AML-193 (cell line): ENCODE measurements at regions not wholly inside any gene's neighbourhood (a gene's known extent, or its start where the extent isn't known, plus 50 kb on each side); places are given as distances from the start of the nearest gene placed in this dataset.

Experiments used
- DNase-seq, 2 experiments: peaks; one replicate each; lab custom pipeline; 2025; lab: John Stamatoyannopoulos, UW

DNA sequence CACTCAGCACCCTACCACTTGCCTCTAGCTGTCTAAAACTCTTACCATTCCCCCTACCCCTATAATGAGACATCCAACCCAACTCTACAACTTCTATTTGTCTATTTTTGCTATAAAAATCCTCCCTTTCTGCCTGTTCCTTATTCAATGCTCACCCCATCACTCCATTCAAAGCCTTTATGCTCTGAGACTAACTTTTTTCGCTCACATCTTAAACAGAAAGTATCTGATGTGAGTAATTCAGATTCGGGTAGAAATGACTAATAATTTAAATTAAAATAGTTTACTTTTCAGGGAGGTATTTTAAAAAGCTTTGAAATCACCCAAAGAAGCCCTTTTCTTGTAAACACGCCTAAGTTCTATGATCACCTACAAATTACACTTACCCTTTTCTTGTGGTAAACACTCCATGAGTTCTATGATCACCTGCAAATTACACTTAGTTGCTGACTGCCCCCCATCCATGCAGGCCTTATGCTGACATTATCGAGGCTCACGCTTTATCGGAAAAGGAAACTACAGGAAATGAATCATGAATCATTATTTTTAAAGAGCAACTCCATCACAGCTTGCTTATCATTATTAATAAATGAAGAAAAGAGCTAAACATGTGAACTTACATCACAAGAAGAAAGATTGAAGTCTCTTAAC, 168.7 kb upstream of the PPP1R2C start:
- no peak for DNase-seq

DNA sequence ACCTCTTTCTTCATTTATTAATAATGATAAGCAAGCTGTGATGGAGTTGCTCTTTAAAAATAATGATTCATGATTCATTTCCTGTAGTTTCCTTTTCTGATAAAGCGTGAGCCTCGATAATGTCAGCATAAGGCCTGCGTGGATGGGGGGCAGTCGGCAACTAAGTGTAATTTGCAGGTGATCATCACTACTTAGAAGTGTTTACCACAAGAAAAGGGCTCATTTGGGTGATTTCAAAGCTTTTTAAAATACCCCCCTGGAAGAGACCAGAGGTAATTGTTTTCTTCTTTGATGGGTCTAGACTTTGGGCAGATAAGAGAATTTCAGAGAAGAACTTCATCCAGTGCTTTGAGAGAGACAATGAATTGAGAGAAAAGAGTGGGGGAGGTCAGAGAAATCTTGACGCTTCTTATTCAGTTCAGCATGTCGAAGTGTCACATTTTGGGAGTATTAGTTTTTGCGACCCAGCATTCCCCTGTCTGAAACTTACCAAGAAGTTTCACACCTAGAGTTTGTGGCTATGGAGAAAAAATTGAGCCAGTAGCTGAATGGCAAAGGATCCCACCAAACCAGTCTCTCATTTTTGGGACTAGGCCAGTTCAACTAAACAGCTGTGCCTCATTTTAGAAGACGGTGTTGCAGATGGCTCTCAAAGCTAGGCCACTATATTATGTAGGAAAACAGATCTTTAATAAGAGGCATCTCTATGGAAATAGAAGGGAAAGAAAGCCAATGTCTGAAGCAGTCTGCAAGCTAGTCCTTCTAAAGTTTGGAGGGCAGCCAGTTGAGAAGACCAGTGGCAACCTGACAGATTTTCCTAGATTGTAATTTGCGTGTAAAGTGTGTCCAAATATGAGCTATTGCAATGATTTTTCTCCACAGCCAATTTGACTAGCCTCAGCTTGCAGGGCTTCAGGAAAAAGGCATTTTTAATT, 171.0 kb upstream of the PPP1R2C start:
- no peak for DNase-seq

DNA sequence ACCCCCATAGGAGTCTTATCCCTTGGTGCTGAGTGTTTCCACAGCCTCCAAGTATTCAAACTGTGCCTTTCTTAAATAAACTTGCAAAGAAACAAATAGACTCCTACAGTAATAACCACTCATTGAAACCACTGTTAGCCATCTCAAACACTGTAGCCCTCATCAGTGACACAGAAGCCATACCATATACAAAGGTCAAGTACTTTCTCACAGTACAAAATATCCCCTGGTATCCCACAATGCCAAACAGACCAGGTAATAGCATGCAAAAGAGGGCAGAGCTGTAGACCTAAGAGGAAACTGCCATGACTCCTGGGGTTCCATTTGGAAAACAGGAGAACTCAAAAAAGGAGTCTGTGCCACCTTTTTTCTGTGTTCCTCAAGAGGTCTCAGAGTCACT, 173.8 kb upstream of the PPP1R2C start:
- no peak for DNase-seq

DNA sequence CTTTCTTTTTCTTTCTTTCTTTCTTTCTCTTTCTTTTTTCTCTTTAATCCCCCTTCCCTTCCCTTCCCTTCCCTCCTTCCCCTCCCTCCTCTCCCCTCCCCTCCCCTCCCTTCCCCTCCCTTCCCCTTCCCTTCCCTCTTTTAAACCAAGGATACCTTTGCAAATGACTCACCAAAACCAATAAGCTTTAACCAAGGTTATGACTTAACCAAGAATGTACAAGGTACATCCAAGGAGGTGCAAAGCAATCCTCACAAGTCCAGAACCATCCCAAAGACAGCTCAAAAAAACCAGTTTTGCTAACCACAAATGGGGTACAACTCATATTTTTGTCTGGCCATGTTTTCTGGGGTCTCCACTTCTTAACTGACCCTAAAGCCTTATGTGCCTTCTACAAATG, 174.7 kb upstream of the PPP1R2C start:
- DNase-seq, result no peak

DNA sequence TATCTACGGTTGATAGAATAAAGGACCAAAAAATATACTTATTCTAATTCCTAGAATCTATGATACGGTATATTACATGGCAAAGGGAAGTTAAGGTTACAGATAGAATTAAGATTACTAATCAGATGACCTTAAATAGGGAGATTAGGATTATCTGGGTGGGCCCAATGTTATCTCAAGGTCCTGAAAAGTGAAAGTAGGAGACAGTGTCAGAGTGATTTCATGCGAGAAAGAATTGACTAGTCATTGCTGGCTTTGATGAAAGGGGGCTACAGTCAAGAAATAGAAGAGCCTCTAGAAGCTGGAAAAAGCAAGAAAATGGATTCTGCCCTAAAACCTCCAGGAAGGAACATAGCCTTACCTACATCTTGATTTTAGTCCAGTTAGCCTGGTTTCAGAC, 176.9 kb upstream of the PPP1R2C start:
- no peak for DNase-seq

DNA sequence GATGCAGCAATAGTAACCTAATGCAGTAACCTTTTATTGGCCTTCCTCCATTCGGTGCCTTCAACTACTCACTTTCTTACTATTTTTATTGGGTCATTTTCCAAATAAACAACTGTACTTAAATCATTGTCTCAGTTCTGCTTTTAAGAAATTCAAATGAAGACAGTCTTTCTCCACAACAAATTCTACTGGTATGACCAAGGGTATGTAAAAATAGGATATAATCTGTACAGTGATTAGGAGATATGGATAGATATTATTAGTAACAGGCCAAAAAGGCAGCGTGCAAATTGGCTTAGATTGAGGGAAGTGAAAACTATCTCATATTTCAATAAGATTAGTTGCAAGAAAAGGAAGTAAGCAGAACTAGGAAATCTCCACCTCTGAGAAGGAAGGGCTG, 177.4 kb upstream of the PPP1R2C start:
- no peak for DNase-seq

DNA sequence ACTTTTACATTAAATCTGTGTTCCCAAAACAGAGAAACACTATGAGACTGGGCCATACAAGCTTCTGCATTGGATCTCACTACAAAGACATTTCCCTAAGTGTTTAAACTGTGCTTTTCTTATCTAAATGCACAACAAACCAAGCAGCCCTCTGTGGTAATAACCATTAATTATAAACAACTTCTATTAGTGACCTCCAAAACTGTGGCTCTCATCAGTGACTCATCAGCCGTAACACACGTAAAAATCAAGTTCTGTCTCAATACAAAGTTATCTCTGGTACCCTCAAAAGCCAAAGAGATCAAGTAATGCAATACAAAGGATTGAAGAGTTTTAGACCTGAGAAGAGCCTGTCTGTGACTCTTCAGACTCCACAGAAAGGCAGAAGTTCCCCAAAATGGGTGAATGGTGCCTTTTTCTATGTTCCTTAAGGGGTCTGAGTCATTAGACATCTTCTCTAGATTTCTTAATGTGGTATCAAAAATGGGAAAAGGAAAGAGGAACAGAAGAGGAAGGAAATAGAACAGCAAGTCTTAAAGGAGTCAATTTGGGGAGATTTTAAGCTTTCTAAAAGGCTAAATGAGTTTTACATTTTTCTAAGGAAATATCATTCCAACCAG, 189.8 kb upstream of the PPP1R2C start:
- no peak for DNase-seq

DNA sequence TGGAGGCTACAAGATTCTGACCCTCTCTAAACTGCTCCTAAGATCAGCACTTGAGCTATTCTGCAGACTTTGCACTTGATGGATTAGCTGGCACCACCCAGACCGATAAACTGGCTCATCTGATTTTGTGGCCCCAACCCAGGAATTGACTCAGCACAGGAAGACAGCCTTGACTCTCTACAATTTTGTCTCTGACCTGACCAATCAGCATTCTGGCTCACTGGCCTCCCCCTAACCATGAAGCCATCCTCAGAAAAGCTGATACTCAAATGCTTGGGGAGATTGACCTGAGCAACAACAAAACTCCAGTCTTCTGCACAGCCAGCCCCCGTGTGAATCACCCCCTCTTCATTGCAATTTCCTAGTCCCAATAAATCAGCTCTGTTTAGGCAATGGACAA, 195.4 kb upstream of the PPP1R2C start:
- no peak for DNase-seq

DNA sequence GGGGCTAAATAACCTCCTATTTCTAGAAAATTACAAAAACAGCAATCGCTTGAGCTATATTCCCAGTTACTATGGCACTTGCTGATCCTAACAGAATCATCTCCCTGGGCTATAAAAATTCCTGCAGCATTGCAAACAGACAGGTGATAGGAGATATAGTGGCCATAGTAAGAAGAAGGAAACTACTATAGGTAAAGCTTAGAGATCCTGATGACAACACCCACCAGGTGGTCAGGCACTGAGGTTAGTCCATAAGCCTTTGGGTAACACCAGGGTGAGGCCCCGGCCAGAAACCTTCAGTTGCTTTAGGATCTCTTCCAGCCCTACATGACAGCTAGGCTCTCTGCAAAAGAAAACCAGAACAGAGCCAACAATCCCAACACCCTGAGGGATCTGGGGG, 197.9 kb upstream of the PPP1R2C start:
- no peak for DNase-seq

DNA sequence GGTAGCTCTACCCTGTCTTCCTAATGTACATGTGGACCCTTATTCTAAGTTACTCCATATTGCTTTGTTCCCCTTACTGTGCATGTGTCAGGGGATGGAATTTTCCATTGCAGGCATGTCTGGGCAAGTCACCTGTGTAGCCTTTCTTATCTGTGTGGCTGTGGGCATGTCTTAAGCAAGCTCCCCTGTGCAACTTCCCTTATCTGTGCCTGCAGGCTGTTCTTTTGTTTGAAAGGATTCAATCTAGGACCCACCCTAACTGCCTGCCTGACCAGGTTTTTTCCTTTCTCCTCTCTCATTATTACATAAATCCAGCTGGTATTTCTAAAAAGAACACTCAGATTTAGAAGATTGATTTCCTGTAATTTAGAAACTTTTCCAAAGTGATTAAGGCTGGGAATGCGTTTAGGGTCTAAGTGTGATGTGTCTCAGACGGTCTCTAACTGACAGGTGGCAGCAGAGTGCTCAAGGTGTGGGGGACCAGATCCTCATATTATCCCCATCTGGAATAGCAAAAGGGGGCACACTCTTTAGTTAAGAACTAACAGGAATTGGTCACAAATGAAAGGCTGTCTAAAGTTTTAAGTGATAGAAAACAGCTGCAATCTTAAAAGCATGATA, 198.9 kb upstream of the PPP1R2C start:
- no peak for DNase-seq

DNA sequence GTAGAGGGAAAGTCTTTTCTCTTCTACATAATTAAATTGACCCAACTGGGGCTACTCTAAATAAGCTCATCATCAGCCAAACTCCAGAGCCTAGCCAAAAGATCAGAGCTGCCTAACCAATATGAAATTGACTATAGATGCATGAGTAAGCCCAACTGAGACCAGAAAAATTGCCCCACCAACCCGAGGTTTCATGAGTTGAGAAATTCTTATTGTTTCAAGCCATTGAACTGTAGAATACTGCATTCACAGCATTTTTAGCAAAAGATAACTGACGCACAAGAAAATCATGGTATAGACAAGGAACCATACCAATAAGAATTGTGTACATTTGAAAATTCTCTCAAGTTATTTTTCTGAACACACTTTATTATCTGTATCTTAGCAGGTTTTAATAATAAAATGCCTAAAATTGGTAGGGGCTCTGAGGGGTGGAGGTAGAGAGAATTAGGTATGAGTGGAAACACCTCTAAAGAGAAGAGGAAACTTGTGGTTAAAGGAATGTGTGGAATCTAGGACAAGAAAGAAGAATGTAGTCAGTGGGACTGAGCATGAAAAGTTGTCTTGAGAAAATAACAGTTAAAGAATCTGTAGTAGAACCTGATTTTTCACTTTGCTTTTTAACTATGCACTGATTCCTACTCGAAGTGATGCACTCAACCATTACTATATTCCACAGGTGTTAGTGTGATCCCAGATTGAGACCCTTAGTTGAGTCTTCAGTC, 200.9 kb upstream of the PPP1R2C start:
- DNase-seq, result no peak

DNA sequence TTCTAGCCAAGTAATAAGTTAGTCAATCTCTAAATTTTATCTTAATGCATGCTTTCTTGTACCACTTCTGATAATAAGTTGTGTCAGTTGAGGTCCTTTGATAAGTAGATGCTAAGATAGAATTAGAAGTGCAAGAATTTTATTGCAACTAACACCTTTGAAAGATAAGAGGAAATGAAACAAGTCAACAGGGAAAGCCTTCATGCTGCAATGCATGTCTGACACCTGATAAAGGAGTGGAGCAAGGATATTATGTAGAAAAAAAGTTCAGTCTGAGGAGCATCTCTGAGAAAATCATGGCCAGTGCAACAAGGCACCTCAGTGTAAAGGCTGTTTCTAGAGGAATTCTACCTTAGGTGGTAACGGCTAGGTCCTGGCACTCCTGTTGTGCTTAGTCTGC, 210.7 kb upstream of the PPP1R2C start:
- no peak for DNase-seq

DNA sequence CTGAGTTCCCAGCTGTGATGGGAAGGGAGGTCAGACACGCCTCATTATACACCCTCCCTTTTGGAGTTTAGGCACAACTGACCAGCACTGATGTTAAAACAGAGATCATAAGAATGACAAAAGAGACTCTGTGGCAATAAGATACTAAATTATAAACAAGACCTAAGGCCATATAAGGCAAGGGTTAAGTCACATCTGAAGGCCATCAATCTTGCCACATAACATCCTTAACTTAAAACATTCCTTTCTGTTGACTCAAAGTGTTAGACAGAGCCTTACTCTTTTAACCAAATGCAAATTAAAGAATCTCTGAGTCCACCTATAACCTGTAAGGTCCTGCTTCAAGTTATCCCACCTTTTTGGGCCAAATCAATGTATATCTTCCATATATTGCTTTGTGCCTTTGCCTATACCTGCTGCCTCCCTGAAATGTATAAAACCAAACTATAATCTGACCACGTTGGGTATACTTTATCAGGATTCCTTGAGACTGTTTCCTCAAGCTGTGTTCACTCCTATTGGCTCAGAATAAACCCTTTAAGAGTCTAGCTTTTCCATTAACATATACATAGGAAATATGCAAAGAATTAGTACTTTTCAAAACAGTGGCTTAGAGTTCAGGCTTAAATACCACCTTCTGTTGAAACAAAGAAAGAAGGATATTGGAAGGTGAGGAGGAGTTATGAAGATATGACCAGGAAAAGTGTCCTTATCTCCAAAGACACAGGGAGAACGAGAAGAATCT, 214.4 kb upstream of the PPP1R2C start:
- no peak for DNase-seq

DNA sequence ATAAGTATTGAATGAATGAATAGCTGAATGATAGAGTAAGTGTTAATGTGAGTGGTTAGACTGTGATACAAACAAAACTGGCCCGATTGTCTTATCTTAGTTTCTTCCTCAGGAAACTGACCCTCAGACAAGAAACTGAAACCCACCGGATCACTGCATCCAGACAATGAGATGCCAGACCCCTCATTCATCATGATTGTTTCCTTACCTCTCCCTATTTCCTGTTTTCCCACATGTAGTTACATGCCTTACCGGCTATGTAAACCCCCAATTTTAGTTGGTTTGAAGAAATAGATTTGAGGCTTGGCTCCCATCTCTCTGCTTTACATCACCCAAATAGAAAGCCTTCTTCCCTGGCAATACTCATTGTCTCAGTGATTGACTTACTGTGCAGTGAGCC, 218.9 kb upstream of the PPP1R2C start:
- no peak for DNase-seq

DNA sequence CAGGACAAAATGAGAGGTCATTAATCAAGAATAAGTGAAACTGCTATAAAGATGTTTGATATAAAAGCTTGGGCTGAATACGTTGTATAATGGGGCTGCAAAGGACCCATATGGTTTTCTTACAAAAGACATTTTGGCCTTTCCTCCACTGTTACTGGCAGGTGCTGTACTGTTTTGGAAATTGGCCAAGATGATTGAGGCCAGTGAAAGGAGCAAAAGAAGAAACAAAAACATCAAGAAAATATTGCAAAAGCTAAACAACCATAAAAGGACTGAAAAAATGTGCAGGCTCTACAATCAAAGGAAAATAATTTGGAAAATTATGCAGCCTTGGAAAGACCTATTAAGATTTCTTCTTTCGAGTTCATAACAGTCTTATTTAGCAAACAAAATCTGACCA, 222.2 kb upstream of the PPP1R2C start:
- DNase-seq, result no peak

DNA sequence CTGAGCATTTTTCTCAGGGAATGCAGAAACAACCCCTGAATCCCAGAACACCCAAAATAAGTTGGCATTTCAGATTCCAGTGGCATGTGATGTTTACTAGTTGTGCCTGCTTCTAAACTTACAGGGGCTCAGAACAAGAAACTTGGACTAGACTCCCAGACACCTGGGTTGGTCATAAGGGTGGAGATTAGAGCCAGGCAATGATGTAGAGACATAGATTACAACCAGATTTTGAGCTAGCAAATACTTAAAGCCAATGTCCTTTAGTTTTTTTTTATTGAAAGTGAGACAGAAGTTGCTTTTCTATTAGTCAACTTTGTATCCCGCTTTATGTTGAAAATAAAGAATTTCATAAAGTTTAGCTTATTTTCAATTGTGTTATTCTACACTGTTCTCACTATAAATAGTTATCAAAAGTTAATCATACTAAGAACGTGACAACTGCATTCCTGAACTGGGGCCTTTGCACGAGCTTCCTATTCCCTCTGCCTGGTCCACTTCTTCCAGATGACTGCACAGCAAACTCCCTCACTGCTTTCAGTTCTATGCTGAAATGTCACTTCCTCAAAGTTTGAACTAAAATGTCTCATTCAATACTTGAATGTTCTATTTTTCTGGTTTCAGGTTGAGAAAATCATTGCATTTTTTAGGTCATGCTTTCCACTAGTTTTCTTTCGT, 224.7 kb upstream of the PPP1R2C start:
- DNase-seq, result no peak

DNA sequence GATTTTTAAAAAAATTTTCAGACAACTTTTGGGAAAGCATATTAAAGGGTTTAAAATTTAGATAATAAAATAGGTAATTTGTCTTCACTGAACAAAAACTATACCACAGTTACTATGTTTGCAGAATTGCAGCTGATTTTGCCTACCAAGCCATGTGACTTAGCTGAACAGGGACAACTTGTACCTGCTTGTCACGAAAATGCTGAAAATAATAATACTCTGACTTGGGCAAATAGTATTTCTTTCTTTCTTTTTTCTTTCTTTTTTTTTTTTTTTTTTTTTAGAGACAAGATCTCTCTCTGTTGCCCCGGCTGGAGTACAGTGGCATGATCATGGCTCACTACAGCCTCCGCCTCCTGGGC, 225.2 kb upstream of the PPP1R2C start:
- DNase-seq, result no peak

DNA sequence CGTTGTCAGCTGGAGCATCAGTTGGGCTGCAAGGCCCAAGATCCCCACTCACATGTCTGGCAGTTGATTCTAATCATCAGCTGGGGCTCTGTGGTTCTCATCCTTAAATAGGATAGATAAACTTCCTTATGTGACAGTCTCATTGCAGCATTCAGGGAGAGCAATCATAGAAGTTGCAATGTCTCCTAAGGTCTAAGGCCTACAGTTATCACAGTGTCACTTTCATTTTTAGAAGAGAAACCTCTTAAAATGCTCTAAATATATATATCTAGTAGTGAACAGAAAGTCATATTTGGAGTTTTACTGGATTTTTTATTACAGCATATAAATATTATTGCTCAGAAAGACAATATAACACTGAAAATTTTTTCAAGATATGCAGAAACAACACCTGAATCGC, 226.0 kb upstream of the PPP1R2C start:
- DNase-seq, result no peak

DNA sequence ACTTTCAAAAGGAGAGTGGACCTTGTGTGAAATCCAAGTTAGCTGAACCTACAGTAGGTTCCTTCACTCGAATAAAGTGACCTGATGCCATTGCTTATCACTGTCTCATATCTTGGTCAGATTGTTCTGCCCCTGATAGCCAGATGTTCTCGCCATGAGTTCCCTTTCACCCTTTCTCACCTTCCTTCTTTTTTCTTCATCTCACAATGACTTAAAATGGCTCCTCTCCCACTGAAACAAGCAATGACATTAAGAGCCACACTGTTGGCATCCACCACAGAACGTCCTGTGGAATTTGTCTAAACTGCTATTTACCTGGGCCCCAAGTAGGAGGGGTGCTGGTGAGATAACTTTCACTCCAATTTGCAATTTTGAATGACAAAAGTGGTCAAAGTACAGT, 227.6 kb upstream of the PPP1R2C start:
- DNase-seq, result no peak

DNA sequence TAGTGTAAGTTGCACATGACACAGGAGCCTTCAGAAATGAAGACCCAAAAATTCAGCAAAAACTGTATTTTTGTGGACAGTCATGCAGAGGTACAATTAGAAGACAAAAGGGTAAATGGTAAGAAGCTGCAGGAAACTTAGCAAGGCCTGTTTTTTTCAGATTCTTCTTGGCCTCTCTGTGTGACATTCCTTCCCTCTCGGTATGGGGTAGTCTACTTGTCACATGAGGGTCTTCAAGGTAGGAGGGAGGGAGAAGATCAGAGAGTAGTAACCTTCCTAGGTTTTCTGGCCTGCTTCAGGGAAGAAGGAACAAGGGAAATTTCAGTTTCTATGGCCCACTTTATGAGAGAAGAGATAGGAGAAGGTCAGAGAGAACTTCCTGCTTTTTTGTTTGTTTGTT, 230.4 kb upstream of the PPP1R2C start:
- no peak for DNase-seq

DNA sequence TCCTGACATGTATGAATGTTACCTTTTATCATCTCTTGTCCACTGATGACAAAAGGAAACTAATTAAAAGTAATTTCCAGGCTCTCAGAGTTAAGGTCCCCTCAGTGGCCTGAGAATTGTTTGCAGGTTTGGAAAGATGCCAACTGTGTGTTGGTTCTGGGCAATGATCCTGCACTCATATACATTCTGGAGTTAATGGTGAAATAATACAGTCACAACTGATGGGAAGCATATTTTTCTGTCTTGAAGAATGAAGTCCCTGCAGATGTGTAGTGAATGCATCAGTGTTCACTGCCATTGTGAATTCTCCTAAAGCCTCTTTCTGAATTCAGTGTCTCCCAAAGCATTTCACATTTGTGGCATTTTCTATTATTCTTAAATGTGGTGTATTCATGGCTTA, 238.1 kb upstream of the PPP1R2C start:
- DNase-seq, result no peak
